Fibroblast of skin of right biceps (primary cell): ENCODE measurements at regions not wholly inside any gene's neighbourhood (a gene's known extent, or its start where the extent isn't known, plus 50 kb on each side); places are given as distances from the start of the nearest gene placed in this dataset.
"Not testable (repeated sequence)": the region's sequence is repeated elsewhere in the genome, so short reads cannot be mapped to it uniquely, and the experiment has no call there.

ENCODE experiments used
- DNase-seq: peaks from one replicate; pipeline ENCODE4 v3.0.0-alpha.2; 2013

- no peak for DNase-seq
Measured at GRCh38 chr2:34787341-34787740, 1188.2 kb upstream of the FAM98A start.

- no peak for DNase-seq
Measured at GRCh38 chr2:34785206-34785785, 1186.2 kb upstream of the FAM98A start.

GRCh38 chr2:34784701-34785100 is 1185.6 kb upstream of the FAM98A start:
- DNase-seq, result no peak

GRCh38 chr2:34750742-34751141 is 1151.6 kb upstream of the FAM98A start:
- not testable (repeated sequence) for DNase-seq

- no peak for DNase-seq
Measured at GRCh38 chr2:34747643-34748042, 1148.5 kb upstream of the FAM98A start.

- DNase-seq, result no peak
Measured at GRCh38 chr2:34738691-34739090, 1139.6 kb upstream of the FAM98A start.

GRCh38 chr2:34737146-34737545 is 1138.0 kb upstream of the FAM98A start:
- DNase-seq, result no peak

GRCh38 chr2:34736482-34736881 is 1137.4 kb upstream of the FAM98A start:
- no peak for DNase-seq

GRCh38 chr2:34734662-34735061 is 1135.6 kb upstream of the FAM98A start:
- DNase-seq, result no peak

- no peak for DNase-seq
Measured at GRCh38 chr2:34734042-34734441, 1134.9 kb upstream of the FAM98A start.

- no peak for DNase-seq
Measured at GRCh38 chr2:34731292-34731691, 1132.2 kb upstream of the FAM98A start.

- no peak for DNase-seq
Measured at GRCh38 chr2:34729845-34730244, 1130.7 kb upstream of the FAM98A start.

GRCh38 chr2:34724107-34724506 is 1125.0 kb upstream of the FAM98A start:
- DNase-seq, result no peak

GRCh38 chr2:34723683-34724082 is 1124.6 kb upstream of the FAM98A start:
- no peak for DNase-seq

GRCh38 chr2:34719206-34719605 is 1120.1 kb upstream of the FAM98A start:
- DNase-seq, result no peak

- no peak for DNase-seq
Measured at GRCh38 chr2:34705551-34706247, 1106.6 kb upstream of the FAM98A start.

- no peak for DNase-seq
Measured at GRCh38 chr2:34703292-34703691, 1104.2 kb upstream of the FAM98A start.

GRCh38 chr2:34702391-34702790 is 1103.3 kb upstream of the FAM98A start:
- not testable (repeated sequence) for DNase-seq

- not testable (repeated sequence) for DNase-seq
Measured at GRCh38 chr2:34677591-34677990, 1078.5 kb upstream of the FAM98A start.

GRCh38 chr2:34677119-34677531 is 1078.0 kb upstream of the FAM98A start:
- DNase-seq, result not testable (repeated sequence)

GRCh38 chr2:34670482-34670881 is 1071.4 kb upstream of the FAM98A start:
- no peak for DNase-seq

GRCh38 chr2:34666821-34667220 is 1067.7 kb upstream of the FAM98A start:
- no peak for DNase-seq

GRCh38 chr2:34664266-34664665 is 1065.2 kb upstream of the FAM98A start:
- DNase-seq, result no peak

GRCh38 chr2:34663314-34663713 is 1064.2 kb upstream of the FAM98A start:
- no peak for DNase-seq

- DNase-seq, result no peak
Measured at GRCh38 chr2:34660741-34661140, 1061.6 kb upstream of the FAM98A start.
